GM21515 (cell line): ENCODE measurements at regions not wholly inside any gene's neighbourhood (a gene's known extent, or its start where the extent isn't known, plus 50 kb on each side); places are given as distances from the start of the nearest gene placed in this dataset.

ENCODE experiments used
- ATAC-seq: cut with Tn5 transposase; IDR thresholded peaks from one replicate; pipeline ENCODE4 v1.9.1; 2021; ENCODE audit not compliant: unreplicated experiment

DNA sequence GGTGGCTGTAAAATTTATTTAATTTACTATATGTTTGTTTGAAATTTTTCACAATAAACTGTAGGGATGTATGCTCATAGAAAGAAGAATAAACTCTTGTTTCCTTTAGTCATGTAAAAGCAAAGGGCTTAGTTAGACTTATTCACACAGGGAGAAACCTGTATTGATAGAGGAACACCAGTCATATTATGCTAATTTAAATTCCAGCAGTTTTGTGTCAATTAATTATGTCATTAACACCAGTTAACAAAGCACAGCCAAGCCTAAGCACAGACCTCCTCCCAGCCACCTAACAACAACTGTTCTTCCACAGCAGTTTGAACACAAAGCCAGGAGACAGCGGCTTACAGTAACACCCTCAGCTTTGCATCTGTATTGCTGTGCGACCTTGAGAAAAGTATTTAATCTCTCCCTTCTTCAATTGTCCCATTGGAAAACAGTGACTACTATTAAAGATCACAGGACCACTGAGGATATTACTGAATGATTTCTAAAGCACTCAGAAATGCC lies 260.8 kb upstream of the RRP15 start:
- no peak for ATAC-seq

GRCh38 chr1:218025454-218025853 lies 259.6 kb upstream of the RRP15 start:
- ATAC-seq = no peak

DNA sequence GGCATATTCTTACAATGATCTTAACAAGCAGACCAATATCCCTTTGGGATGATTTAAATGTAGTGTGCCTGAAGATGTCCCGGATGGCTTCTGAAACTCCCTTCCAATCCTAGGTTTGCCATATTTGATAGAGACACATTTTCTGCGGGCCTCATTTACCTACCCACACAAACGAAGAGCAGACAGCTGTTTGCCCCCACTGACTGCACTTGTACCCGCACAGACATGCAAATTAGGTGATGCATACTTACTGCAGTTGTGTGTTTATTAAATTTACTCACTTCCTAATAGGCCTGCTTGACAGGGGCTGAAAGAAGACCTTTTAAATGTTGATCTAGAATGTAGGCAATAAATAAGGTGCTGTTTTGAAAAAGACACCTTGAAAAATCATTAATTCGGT lies 257.9 kb upstream of the RRP15 start:
- no peak for ATAC-seq

DNA sequence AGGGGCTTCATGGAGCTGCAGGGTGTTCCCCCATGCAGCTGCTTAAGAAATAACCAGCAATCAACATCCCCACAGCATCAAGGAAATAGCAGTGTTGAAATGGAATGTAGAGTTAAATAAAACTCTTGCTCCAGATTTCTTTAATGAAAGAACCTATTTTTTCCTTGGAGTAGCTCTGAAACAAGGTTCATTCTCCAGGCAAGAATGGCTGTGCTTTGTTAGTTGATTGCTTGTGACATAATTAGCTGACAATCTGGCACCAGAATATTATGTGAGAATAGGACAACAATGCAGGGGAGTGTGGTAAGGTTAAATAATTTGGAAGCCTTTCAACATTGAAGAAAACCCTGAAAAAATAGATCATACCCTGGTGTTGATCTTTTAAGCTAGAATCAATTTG lies 254.2 kb upstream of the RRP15 start:
- no peak for ATAC-seq

- ATAC-seq = no peak
Observed at GRCh38 chr1:218031901-218032300, 253.2 kb upstream of the RRP15 start.

- no peak for ATAC-seq
Observed at GRCh38 chr1:218034468-218034867, 250.6 kb upstream of the RRP15 start.

DNA sequence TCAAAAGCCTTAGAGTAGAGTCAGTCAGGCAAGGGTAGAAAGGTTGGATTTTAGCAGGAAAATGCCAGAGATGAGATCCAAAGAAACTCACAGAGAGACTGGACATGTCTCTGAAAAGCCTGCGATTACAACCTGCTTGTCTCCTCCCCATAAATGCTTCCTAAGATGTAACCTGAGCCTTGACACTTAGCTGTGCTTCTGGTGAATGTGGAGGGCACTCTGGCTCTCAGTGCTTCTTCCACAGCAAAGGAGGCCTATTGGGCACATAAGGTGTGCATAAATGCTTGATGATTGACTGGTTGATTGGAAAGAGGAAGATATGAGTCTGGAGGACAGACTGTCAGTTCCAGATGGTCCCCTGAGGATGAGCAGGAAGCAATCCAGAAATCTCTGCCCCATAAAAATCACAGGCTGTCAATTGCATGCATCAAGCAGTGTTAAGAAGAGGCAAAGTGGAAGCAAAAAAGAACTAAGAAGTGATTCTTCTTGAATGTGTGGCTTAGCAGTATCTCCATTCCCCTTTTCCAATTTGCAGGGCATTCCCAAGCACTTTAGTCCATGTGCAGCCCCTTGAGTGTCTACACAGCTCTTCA lies 236.2 kb upstream of the RRP15 start:
- no peak for ATAC-seq

DNA sequence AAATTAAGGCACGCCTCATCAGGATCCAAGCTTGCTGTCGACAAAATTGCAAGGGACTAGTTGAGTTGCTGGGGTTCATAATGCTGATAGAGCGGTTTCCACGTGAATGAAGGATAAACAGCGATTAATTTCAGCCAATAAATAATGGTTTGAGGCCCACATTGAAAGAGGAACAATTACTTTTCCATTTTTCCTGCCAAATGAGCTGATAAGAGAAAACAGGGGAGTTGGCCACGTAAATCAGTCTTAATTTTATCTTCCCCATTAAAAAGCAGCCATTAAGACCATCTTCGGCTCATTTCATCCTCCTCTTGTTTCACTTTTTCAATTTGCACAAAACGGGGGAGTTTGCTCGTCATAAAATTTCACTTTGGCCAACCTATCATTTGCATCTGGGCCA lies 235.5 kb upstream of the RRP15 start:
- ATAC-seq = no peak

- no peak for ATAC-seq
Observed at GRCh38 chr1:218058730-218059129, 226.4 kb upstream of the RRP15 start.

DNA sequence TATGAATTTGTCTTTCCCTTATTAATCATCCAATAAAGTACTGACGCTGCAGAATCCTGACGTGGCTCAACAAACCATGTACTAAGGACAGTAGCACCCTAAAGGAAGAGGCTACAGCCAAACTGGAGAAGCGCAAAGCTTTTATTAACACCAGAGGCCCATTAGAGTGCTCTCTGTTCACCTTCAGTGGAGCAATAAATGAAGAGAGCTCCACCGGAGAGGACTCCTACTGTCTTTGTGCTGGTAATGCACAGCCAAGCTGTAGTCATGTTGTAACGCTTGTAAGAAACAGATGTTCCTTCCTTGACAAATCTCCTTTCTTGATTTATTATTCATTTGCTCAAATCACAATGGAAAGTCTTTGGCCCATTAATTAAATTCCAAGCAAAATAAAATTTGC lies 220.7 kb upstream of the RRP15 start:
- no peak for ATAC-seq

DNA sequence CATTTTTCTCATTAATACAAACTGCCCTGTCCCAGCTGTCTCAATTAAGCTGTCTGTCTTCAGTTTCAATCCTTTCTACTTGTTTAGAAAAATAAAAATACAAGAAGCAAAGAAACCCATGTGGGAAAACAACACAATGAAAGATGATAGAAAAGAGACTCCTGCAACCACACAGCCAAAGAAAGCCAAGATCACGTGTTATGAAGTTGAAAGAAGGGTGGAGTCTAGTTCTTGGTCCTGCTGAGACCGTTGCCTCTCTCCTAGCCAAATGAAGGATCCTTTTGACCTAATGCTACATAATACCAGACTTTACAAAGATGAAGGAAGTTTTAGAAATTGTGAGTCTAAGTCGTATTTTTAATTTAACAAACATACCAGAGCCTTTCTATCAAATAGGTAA lies 218.8 kb upstream of the RRP15 start:
- ATAC-seq = no peak

GRCh38 chr1:218068241-218068640 lies 216.9 kb upstream of the RRP15 start:
- ATAC-seq = no peak

- ATAC-seq = no peak
Observed at GRCh38 chr1:218069180-218069579, 215.9 kb upstream of the RRP15 start.

DNA sequence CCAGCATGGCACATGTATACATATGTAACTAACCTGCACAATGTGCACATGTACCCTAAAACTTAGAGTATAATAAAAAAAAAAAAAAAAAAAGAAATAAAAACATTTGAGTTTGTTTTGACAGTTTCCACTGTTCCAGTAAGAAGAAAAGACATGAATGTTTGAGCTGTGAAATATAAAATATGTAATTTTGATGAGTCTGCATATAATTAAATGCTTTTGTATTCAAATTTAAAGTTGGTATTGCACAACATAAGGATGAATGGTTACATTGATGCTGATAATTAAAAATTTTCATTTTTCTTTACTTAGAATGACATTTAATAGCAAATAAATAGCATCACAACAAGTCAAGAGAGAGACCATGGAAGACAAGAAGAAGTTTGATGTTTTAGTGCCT lies 212.0 kb upstream of the RRP15 start:
- ATAC-seq = no peak

- ATAC-seq = no peak
Observed at GRCh38 chr1:218078916-218079315, 206.2 kb upstream of the RRP15 start.

GRCh38 chr1:218079347-218079746 lies 205.7 kb upstream of the RRP15 start:
- ATAC-seq = no peak

DNA sequence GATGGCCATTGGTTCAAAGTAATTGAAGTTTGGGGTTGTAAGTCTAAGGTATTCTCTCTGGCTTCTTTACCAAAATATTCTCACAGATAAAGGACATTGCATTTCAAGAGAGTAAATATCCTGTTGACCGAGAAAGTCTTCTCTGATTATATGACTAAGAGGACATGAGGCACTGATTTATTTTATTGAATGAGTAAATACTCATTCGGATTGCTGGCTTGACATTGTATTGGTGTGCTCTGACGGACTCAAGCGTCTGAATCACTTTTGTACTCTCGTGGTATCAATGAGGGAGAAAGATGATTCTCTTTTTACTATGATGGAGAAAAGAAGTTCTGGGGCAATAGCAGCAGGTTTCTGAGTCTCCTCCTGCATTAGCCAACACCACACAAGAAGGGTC lies 205.3 kb upstream of the RRP15 start:
- ATAC-seq = no peak

- ATAC-seq = no peak
Observed at GRCh38 chr1:218080863-218081262, 204.2 kb upstream of the RRP15 start.

DNA sequence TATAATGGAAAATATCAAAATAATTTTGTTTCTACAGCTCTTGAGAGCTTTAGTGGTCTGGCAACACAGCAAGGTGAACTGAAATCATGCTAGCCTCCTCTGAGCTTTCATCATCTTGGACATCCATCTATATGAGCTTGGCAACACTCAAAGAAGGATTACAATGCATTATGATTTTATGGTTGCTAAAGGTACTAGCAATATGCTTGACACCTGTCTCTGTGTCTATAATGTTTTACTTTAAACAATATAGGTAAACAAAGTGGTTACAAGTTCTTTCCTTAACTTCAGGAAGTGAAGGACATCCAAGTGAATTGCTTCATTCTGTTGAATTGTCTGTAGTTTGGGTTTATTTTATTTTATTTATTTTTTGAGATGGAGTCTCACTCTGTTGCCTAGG lies 203.7 kb upstream of the RRP15 start:
- no peak for ATAC-seq

GRCh38 chr1:218090459-218090858 lies 194.6 kb upstream of the RRP15 start:
- ATAC-seq = no peak

GRCh38 chr1:218101409-218101808 lies 183.7 kb upstream of the RRP15 start:
- no peak for ATAC-seq

DNA sequence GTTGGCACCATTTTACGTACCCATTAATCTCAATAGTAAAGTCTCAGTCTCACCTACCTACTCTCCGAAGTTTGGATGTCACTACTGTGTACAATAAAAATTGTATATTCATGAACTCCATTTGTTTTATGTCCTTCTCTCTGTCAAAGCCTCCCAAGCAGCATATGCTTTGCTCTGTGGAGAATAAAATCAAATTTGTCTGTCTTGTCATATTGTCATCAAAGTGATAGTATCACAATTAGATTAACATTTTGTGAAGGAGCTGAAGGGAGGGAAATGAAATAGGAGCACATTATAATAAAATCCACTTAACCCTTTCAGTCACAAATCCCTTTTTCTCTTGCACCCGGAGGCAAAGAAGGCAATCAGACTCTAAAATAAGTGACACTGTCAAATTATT lies 177.1 kb upstream of the RRP15 start:
- ATAC-seq = no peak

DNA sequence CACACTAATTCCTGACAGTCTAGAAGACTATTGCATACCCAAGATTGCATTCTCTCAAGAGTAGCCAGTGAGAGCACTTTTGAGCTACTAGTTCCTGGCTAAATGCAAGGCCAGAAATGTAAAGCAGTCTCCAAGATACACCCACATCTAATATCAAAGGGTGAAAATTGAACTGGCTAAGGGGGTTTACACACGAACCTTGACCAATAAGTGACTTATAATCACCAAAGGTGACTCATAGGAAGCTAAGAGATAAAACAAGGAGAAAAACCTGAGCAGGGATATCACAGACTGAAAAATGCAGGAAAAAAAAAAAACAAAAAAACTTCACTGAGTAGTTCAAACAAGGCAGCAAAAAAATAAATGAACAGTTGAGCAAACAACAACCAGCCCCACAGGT lies 172.2 kb upstream of the RRP15 start:
- no peak for ATAC-seq

DNA sequence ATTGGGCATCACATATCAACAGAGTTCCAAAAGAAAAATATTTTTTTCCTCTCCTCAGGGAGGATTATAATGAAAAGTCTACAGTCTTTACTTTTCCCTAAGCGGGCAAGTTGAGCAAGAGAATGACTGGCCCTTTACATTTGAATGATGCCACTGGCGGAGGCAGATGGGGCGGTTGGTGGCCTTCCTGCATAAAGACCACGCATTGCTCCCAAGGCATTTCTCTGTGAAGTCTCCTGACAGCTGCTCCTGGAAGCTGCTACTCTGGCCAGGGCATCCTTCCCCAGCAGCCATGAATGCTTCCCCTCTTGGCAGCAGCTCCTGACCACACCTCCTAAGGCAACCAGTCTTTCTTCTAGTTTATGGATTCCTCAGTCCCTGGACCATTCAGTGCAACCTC lies 161.1 kb upstream of the RRP15 start:
- no peak for ATAC-seq
